ENCODE measurements at regions not wholly inside any gene's neighbourhood (a gene's known extent, or its start where the extent isn't known, plus 50 kb on each side); places are given as distances from the start of the nearest gene placed in this dataset.

DNA sequence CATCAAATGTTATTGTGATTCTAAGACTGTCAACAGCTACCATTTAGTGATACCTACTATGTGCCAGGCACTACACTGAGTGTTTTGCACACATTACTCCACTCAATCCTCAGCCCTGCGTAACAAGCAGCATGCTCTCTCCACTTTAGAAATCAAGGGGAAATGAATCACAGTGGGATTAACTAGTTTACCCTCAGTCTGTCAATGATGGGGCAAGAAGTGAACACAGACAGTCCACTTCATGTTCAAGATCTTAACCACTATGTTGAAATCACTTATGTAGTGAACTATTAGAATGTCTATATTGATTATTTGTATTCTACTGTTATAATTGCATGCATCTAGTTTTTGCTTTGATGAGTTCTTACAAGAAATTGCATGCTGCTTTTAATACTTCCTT, 165.3 kb downstream of the LTN1 start:
- no peak for DNase-seq (ENCODE audit: low read depth)

GRCh38 chr21:28826569-28826968, 166.1 kb downstream of the LTN1 start:
- DNase-seq (ENCODE audit: low read depth), result no peak

DNA sequence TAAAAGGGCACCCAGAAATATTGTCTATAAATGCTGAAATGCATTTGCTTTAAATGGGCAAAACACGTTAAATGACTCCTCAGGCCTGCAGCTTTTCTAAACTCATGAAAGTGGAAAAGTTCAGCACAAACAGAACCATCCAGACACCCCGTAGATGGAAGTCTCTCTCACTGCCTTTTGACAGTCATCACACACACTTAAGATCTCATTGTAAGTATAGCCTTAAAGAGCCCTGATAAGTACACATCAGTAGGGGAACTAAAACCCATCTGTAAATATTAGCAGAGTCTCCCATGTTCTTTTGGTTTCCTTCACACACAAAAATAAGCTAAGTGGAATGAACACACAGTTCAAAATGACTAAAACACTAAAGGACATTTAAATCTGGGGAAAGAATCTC, 166.7 kb downstream of the LTN1 start:
- no peak for DNase-seq (ENCODE audit: low read depth)

DNA sequence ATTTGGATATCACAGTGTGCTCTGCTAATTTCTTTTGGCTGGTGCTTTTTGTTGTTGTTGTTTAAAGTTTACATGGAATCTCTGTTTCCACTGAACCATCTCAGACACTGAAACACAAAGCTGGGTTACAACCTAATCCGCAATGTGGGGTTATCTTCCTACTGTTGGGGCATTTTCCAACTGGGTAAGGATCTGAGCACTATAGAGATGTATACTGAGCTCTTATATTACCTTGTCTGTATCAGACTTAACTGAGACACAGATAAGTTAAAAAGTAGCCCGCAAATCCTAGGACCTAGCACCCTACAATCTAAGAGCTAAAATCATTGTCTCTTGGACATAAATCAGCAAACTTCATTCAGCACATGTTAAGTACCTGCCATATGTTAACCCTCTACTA, 169.2 kb downstream of the LTN1 start:
- no peak for DNase-seq (ENCODE audit: low read depth)

GRCh38 chr21:28822486-28823335, 170.0 kb downstream of the LTN1 start:
- peak; percentile 72 for DNase-seq (ENCODE audit: low read depth)

DNA sequence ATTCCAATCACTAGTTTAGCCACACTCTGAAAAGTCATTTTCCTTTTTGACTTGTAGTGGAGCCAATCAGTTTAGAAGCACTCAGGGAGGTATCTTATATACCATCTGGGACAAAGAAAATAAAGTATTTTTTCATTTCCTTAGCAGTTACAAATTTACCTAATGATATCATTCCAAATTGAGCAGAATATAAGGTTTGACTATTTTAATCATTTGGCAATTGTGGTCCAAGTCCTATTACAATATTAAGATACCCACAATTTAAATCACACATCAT, 170.6 kb downstream of the LTN1 start:
- no peak for DNase-seq (ENCODE audit: low read depth)

- DNase-seq (ENCODE audit: low read depth), result peak; percentile 70
Measured at GRCh38 chr21:28821276-28822122, 171.2 kb downstream of the LTN1 start.

DNA sequence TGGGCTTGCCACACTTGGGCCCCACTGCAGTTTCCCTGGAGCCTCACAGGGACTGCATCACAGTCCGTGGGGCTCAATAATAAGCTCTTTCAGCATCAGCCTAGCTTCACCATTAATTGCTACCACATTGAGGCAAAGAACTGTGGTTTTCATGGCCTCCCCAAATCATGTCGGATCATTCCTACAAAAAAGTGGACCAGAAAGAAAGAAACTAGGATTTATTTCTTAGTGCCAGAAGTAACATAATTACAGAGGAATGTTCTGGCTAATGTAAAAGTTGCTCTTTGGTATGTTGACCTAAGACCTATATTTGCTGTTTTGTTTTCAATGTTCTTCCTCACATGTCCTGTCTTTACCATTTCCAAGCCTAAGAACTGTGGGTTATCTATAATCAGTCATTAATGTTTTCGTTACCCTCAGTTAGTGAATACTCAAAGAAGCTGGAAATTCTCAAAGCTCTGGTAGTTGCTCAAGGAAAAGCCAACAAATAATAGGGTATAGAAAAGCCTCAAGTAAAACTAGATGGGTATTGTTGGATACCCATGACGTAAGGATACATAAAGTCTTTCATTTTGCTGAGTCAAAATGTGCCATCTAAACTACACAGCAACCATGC, 173.9 kb downstream of the LTN1 start:
- no peak for DNase-seq (ENCODE audit: low read depth)

DNA sequence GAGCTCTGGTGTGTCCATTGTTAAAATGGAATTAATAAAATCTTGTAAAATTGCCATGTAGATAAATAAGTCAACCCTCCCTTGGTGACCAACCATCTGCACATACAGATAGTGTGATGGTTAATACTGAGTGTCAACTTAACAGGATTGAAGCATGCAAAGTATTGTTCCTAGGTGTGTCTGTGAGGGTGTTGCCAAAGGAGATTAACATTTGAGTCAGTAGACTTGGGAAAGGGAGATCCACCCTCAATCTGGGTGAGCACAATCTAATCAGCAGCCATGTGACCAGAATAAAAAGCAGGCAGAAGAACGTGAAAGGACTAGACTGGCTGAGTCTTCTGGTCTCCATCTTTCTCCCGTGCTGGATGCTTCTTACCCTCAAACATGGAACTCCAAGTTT, 174.8 kb downstream of the LTN1 start:
- DNase-seq (ENCODE audit: low read depth), result no peak

DNA sequence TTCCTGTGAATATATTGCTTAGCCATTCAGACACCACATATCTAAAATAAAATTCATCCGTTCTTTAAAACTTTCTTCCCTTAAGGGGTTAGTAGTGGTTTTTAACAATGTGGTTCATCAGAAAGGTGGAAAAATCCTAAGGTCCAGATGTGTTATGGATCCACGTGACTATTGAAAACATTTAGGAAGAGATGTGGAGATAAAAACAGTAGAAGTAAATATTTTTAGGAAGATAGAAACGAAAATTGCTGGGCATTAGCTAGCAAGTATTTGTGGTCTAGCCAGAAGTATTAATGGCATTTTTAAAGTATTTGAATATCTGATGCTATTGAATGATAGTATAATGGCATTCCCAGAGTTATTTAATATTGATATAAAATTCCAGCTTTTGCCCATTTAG, 180.8 kb downstream of the LTN1 start:
- DNase-seq (ENCODE audit: low read depth), result no peak

GRCh38 chr21:28810826-28811524, 181.7 kb downstream of the LTN1 start:
- no peak for DNase-seq (ENCODE audit: low read depth)

- DNase-seq (ENCODE audit: low read depth), result peak; percentile 61
Measured at GRCh38 chr21:28805885-28806284, 186.8 kb downstream of the LTN1 start.

DNA sequence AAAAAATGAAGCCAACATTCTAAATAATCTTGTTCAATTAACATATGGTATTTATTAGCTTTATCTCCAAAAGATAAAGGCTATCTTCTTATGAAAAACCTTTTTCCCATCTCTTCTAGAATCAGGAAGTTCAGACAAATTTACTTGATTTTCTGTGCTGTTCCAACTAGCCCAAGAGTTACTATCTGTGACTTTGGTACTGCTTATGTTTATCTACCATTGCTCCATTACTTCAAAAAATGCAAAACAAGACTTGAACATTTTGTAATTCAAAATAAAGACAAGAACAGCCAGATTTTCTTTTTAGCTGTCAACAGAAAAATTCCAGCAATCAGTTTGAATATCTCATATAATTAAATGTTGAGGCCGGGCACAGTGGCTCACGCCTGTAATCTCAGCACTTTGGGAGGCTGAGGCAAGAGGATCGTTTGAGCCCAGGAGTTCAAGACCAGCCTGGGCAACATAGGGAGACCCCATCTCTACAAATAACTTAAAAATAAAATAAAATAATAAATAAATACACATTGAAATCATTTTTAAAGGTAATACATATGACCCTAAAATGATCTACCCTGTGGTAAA, 188.5 kb downstream of the LTN1 start:
- no peak for DNase-seq (ENCODE audit: low read depth)

DNA sequence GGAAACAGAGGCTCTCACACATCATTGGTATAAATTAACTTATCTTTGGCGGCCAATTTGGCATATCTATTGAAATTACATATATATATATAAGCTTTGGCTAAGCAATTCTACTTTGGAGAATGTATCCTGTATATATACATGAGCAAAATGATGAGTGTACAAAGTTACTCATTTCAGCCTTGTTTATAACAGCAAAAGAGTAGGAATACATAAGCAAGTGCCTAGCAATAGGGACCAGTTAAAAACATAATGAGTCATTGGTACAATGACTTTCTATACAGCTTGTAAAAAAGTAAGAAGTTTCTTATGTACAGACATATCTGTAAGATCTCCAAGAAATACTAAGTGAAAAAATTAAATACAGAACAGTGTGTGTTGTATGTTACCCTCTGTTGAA, 190.8 kb downstream of the LTN1 start:
- peak; percentile 11 for DNase-seq (ENCODE audit: low read depth)

GRCh38 chr21:28799926-28800325, 192.8 kb downstream of the LTN1 start:
- no peak for DNase-seq (ENCODE audit: low read depth)

DNA sequence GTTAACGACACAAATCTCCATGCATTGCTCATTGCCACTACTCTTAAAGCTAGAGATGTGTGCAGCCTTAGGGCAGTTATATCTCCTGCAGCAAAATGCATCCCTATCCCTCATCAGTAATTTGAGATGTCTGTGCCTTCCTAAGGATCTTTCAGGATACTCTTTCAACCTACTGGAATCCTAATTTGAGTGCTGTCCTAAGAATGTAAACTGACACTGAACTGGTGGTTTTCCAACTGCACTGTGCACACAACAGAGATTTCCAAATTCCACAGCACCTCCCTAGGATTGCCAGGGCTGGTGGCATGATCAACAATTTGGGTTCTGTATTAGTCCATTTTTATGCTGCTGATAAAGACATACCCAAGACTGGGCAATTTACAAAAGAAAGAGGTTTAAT, 193.9 kb downstream of the LTN1 start:
- peak; percentile 23 for DNase-seq (ENCODE audit: low read depth)

- no peak for DNase-seq (ENCODE audit: low read depth)
Measured at GRCh38 chr21:28795251-28795650, 197.4 kb downstream of the LTN1 start.

GRCh38 chr21:28794371-28794851, 198.3 kb downstream of the LTN1 start:
- DNase-seq (ENCODE audit: low read depth), result no peak

GRCh38 chr21:28793043-28793442, 199.6 kb downstream of the LTN1 start:
- DNase-seq (ENCODE audit: low read depth), result peak; percentile 30

DNA sequence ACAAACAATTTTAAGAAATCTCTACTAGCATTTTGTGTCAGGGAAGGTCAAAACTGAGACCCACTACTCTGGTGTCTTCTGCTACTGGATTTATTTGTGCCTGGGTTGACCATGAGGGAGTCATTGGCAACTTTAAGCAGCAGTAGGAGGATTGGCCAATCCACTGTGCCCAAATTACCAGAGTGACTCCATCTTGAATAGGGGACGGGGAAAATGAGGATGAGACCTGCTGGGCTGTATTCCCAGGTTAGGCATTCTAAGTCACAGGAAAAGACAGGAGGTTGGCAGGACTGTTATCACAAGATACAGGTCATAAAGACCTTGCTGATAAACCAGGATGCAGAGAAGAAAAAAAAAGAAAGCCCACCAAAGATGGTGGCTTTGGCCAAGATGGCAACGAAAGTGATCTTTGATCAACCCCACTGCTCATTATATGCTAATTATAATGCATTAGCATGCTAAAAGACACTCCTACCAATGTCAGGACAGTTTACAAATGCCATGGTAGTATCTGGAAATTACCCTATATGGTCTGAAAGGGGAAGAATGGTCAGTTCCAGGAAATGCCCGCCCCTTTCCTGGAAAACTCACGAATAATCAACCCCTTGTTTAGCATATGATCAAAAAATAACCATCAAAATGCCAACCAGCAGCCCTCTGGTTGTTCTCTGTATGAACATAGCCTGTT, 200.9 kb downstream of the LTN1 start:
- no peak for DNase-seq (ENCODE audit: low read depth)

DNA sequence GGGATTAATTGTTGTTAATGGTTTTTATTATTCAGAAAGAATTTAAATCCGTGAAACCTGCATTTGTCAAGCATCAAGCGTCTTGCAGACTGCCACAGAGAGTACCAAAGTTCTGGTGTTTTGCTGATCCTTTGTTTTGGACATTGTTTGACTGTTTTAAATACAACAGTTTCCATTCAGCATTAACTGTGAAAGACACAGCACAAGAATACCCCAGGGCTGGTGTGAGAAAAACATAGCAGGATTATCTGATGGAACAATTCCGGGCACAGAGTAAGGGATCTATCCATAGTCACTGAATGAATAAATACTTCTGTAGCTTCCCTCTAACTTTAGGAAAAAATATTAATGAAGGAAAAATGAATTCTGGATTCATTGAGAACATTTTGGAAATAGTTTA, 202.3 kb downstream of the LTN1 start:
- DNase-seq (ENCODE audit: low read depth), result no peak
